ENCODE measurements at regions not wholly inside any gene's neighbourhood (a gene's known extent, or its start where the extent isn't known, plus 50 kb on each side); places are given as distances from the start of the nearest gene placed in this dataset.

DNA sequence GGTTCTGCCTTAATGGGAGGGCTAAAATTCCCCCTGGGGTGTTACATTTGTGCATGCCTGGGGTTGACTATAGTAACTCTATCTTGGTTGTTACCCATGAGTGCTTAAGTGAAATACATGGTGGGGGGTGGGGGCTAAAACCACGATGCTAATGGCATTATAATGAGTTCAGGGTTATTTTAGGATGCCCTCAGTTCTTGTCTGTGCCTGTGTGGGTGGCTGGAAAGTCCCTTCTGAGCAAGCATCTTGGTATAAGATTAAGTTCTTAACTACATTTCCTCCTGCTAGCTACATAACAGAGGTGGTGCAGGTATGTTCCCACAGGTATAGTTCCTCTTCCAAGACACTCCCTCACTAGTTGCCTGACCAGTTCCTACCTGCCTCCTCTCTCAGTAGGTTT is 822.3 kb downstream of the LRFN5 start:
- Histone ChIP-seq H2AFZ (ENCODE audit: low read length) (no peak overlapping the region), H3K9ac (ENCODE audit: low read length) (no peak overlapping the region), H3K27ac (ENCODE audit: low read length) (no peak overlapping the region), H3K9me3 (ENCODE audit: low read length) (no peaks in the 10 kb centered on the region), H3K4me2 (ENCODE audit: low read length) (no peak overlapping the region), H3K36me3 (ENCODE audit: low read depth, low read length) (no peaks in the 10 kb centered on the region), H3F3A (ENCODE audit: low read length, unreplicated experiment) (no peaks in the 10 kb centered on the region), H4K20me1 (ENCODE audit: low read length) (no peaks in the 10 kb centered on the region), H3K79me2 (ENCODE audit: low read length) (no peaks in the 10 kb centered on the region), H3K27me3 (ENCODE audit: low read length) (no peaks in the 10 kb centered on the region), H3K4me1 (ENCODE audit: insufficient read depth, low read length) (no peaks in the 10 kb centered on the region), H3K4me3 (ENCODE audit: low read length) (no peak overlapping the region), H3K9me2 (replicated peaks; ENCODE audit: low read length) (no peaks in the 10 kb centered on the region)
- TF ChIP-seq, protein P1, sequence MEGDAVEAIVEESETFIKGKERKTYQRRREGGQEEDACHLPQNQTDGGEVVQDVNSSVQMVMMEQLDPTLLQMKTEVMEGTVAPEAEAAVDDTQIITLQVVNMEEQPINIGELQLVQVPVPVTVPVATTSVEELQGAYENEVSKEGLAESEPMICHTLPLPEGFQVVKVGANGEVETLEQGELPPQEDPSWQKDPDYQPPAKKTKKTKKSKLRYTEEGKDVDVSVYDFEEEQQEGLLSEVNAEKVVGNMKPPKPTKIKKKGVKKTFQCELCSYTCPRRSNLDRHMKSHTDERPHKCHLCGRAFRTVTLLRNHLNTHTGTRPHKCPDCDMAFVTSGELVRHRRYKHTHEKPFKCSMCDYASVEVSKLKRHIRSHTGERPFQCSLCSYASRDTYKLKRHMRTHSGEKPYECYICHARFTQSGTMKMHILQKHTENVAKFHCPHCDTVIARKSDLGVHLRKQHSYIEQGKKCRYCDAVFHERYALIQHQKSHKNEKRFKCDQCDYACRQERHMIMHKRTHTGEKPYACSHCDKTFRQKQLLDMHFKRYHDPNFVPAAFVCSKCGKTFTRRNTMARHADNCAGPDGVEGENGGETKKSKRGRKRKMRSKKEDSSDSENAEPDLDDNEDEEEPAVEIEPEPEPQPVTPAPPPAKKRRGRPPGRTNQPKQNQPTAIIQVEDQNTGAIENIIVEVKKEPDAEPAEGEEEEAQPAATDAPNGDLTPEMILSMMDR (conservative IDR thresholded peaks at IDR 0.05; ENCODE audit: low read depth, low read length): no peak
- no TSS peak for BruUV-seq (replicated peaks)
- intact Hi-C loops (cut with micrococcal nuclease): no loop called here
- no peak for DNase-seq
- ChIA-PET POLR2A (ENCODE audit: unreplicated experiment) (no interaction called here), CTCF (no interaction called here)
- no peak for ATAC-seq

DNA sequence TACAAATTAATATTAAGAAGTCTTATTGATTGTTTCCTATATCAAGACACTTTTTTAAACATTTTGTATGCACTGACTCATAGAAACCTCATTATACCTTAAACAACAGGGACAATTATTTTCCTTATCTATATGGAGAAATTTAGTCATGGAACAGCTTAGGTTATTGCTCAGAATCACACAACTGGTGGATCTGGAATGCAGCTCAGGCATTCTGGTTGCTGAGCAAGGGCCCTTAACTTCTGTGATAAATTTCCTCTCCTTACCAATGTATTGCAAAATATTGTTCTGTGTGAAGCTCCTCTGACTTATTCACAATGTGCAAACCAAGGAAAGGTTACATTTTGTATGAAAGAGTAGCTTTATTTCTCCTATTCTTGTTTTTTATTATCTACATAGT is 817.8 kb downstream of the LRFN5 start:
- Histone ChIP-seq H3K9me2 (replicated peaks; ENCODE audit: low read length) (no peaks in the 10 kb centered on the region), H2AFZ (ENCODE audit: low read length) (no peak overlapping the region), H3K36me3 (ENCODE audit: low read depth, low read length) (no peaks in the 10 kb centered on the region), H3K4me1 (ENCODE audit: insufficient read depth, low read length) (no peaks in the 10 kb centered on the region; the same call in 1 of the 2 replicates), H3K4me3 (ENCODE audit: low read length) (no peak overlapping the region), H4K20me1 (ENCODE audit: low read length) (no peaks in the 10 kb centered on the region), H3K9ac (ENCODE audit: low read length) (no peak overlapping the region), H3K79me2 (ENCODE audit: low read length) (no peaks in the 10 kb centered on the region), H3K4me2 (ENCODE audit: low read length) (no peak overlapping the region), H3K9me3 (ENCODE audit: low read length) (no peaks in the 10 kb centered on the region), H3F3A (ENCODE audit: low read length, unreplicated experiment) (no peaks in the 10 kb centered on the region), H3K27ac (ENCODE audit: low read length) (no peak overlapping the region), H3K27me3 (ENCODE audit: low read length) (no peaks in the 10 kb centered on the region)
- no TSS peak for BruUV-seq (replicated peaks)
- no peak; the same call in 1 of the 2 replicates for ATAC-seq
- ChIA-PET POLR2A (ENCODE audit: unreplicated experiment) (no interaction called here), CTCF (no interaction called here)
- intact Hi-C loops (cut with micrococcal nuclease): no loop called here
- TF ChIP-seq, protein P1 (conservative IDR thresholded peaks at IDR 0.05; ENCODE audit: low read depth, low read length): no peak
- no peak for TF ChIP-seq EZH2phosphoT487 (IDR thresholded peaks at IDR 0.05; ENCODE audit: borderline replicate concordance, low read length)
- TF ChIP-seq EZH2 (IDR thresholded peaks at IDR 0.05; ENCODE audit: low read length, unreplicated experiment): no peak
- no peak for DNase-seq

DNA sequence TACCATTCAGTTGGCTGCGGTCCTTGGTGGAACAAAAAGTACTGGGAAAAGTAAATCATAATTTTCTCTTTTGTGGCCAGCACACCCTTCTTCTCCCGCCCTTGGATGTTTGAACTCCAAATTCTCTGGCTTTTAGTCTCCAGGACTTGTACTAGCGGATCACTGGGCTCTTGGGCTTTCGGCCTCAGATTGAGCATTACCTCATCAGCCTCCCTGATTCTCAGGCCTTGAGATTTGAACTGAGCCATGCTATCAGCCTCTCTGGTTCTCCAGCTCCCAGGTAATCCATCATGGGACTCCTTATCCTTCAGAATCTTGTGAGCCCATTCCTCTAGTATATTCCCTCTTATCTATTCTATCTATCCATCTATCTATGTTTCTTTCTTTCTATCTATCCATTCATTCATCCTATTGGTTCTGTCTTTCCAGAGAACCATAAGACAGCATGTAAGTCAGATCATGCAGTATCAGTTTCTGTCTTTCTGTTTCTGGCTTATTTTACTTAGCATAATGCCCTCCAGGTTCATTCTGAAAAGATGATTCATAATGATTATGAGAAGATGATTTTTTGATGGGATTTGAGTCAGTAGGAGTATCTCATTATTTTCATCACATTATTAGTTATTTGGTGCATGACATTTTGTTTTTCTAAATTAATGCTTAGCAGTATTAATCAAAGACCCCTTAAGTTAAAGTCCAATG is 814.9 kb downstream of the LRFN5 start:
- H3K4me3 ChIP-seq (ENCODE audit: low read length): no peak overlapping the region
- H3K27ac ChIP-seq (ENCODE audit: low read length): no peak overlapping the region
- H3K4me2 ChIP-seq (ENCODE audit: low read length): no peak overlapping the region
- no peaks in the 10 kb centered on the region for H3K36me3 ChIP-seq (ENCODE audit: low read depth, low read length)
- H3F3A ChIP-seq (ENCODE audit: low read length, unreplicated experiment): no peaks in the 10 kb centered on the region
- ChIA-PET CTCF (no interaction called here), POLR2A (ENCODE audit: unreplicated experiment) (no interaction called here)
- ATAC-seq: peak; percentile 59
- BruUV-seq (replicated peaks): no TSS peak
- no peaks in the 10 kb centered on the region for H3K9me2 ChIP-seq (replicated peaks; ENCODE audit: low read length)
- H2AFZ ChIP-seq (ENCODE audit: low read length): no peak overlapping the region
- peak; percentile 12 for DNase-seq
- H4K20me1 ChIP-seq (ENCODE audit: low read length): no peaks in the 10 kb centered on the region
- H3K9ac ChIP-seq (ENCODE audit: low read length): no peak overlapping the region
- H3K4me1 ChIP-seq (ENCODE audit: insufficient read depth, low read length): no peaks in the 10 kb centered on the region; the same call in 1 of the 2 replicates
- intact Hi-C loops (cut with micrococcal nuclease): no loop called here
- no peaks in the 10 kb centered on the region for H3K27me3 ChIP-seq (ENCODE audit: low read length)
- no peaks in the 10 kb centered on the region for H3K79me2 ChIP-seq (ENCODE audit: low read length)
- H3K9me3 ChIP-seq (ENCODE audit: low read length): no peaks in the 10 kb centered on the region
- no peak for TF ChIP-seq EZH2phosphoT487 (IDR thresholded peaks at IDR 0.05; ENCODE audit: borderline replicate concordance, low read length)
- TF ChIP-seq, protein P1 (conservative IDR thresholded peaks at IDR 0.05; ENCODE audit: low read depth, low read length): no peak
- TF ChIP-seq EZH2 (IDR thresholded peaks at IDR 0.05; ENCODE audit: low read length, unreplicated experiment): no peak

Data from PC-3 (cell line).